ENCODE measurements at regions not wholly inside any gene's neighbourhood (a gene's known extent, or its start where the extent isn't known, plus 50 kb on each side); places are given as distances from the start of the nearest gene placed in this dataset.

- Histone ChIP-seq H3K9ac (ENCODE audit: low read length) (no peak overlapping the region), H3K36me3 (replicated peaks; ENCODE audit: low read depth, low read length) (peaks cover 7% of the 10 kb centered on the region), H3K4me3 (ENCODE audit: low read length) (no peak overlapping the region), H3K4me2 (ENCODE audit: low read length) (no peak overlapping the region), H3K4me1 (ENCODE audit: low read length) (no peaks in the 10 kb centered on the region), H3K79me2 (ENCODE audit: low read length) (no peaks in the 10 kb centered on the region), H3K27me3 (ENCODE audit: low read depth, low read length) (no peaks in the 10 kb centered on the region), H3K9me3 (ENCODE audit: insufficient read depth, low read length) (no peaks in the 10 kb centered on the region), H4K20me1 (ENCODE audit: insufficient read depth, low read length) (no peaks in the 10 kb centered on the region), H2AFZ (ENCODE audit: low read depth, low read length) (no peak overlapping the region), H3K27ac (ENCODE audit: low read length) (no peak overlapping the region)
- no peak for TF ChIP-seq CTCF (IDR thresholded peaks at IDR 0.05; ENCODE audit: low read depth, low read length)
- no peak for TF ChIP-seq EZH2phosphoT487 (IDR thresholded peaks at IDR 0.05; ENCODE audit: low read depth)
Observed at GRCh38 chr14:35218963-35219362, 73.2 kb upstream of the PSMA6 start.

GRCh38 chr14:35220027-35220676 is 72.0 kb upstream of the PSMA6 start:
- Histone ChIP-seq H3K4me1 (ENCODE audit: low read length) (no peaks in the 10 kb centered on the region), H3K27me3 (ENCODE audit: low read depth, low read length) (no peaks in the 10 kb centered on the region), H3K4me3 (ENCODE audit: low read length) (no peak overlapping the region), H3K9me3 (ENCODE audit: insufficient read depth, low read length) (no peaks in the 10 kb centered on the region), H4K20me1 (ENCODE audit: insufficient read depth, low read length) (no peaks in the 10 kb centered on the region), H2AFZ (ENCODE audit: low read depth, low read length) (no peak overlapping the region), H3K79me2 (ENCODE audit: low read length) (no peaks in the 10 kb centered on the region), H3K4me2 (ENCODE audit: low read length) (no peak overlapping the region), H3K27ac (ENCODE audit: low read length) (no peak overlapping the region), H3K36me3 (replicated peaks; ENCODE audit: low read depth, low read length) (peaks cover 7% of the 10 kb centered on the region), H3K9ac (ENCODE audit: low read length) (no peak overlapping the region)
- no peak for TF ChIP-seq EZH2phosphoT487 (IDR thresholded peaks at IDR 0.05; ENCODE audit: low read depth)
- TF ChIP-seq CTCF (IDR thresholded peaks at IDR 0.05; ENCODE audit: low read depth, low read length), result no peak

GRCh38 chr14:35220920-35221319 is 71.3 kb upstream of the PSMA6 start:
- H3K4me1 ChIP-seq (ENCODE audit: low read length), result no peaks in the 10 kb centered on the region
- H3K27ac ChIP-seq (ENCODE audit: low read length), result no peak overlapping the region
- no peak overlapping the region for H3K4me2 ChIP-seq (ENCODE audit: low read length)
- H4K20me1 ChIP-seq (ENCODE audit: insufficient read depth, low read length), result no peaks in the 10 kb centered on the region
- peaks cover 7% of the 10 kb centered on the region for H3K36me3 ChIP-seq (replicated peaks; ENCODE audit: low read depth, low read length)
- no peak overlapping the region for H3K4me3 ChIP-seq (ENCODE audit: low read length)
- H3K9me3 ChIP-seq (ENCODE audit: insufficient read depth, low read length), result no peaks in the 10 kb centered on the region
- H3K9ac ChIP-seq (ENCODE audit: low read length), result no peak overlapping the region
- no peaks in the 10 kb centered on the region for H3K27me3 ChIP-seq (ENCODE audit: low read depth, low read length)
- TF ChIP-seq CTCF (IDR thresholded peaks at IDR 0.05; ENCODE audit: low read depth, low read length) (no peak), EZH2phosphoT487 (IDR thresholded peaks at IDR 0.05; ENCODE audit: low read depth) (no peak)
- no peak overlapping the region for H2AFZ ChIP-seq (ENCODE audit: low read depth, low read length)
- H3K79me2 ChIP-seq (ENCODE audit: low read length), result no peaks in the 10 kb centered on the region

- no peaks in the 10 kb centered on the region for H4K20me1 ChIP-seq (ENCODE audit: insufficient read depth, low read length)
- no peaks in the 10 kb centered on the region for H3K27me3 ChIP-seq (ENCODE audit: low read depth, low read length)
- H3K4me3 ChIP-seq (ENCODE audit: low read length), result no peak overlapping the region
- no peak overlapping the region for H3K4me2 ChIP-seq (ENCODE audit: low read length)
- H2AFZ ChIP-seq (ENCODE audit: low read depth, low read length), result no peak overlapping the region
- no peaks in the 10 kb centered on the region for H3K4me1 ChIP-seq (ENCODE audit: low read length)
- H3K79me2 ChIP-seq (ENCODE audit: low read length), result no peaks in the 10 kb centered on the region
- H3K27ac ChIP-seq (ENCODE audit: low read length), result no peak overlapping the region
- peaks cover 7% of the 10 kb centered on the region for H3K36me3 ChIP-seq (replicated peaks; ENCODE audit: low read depth, low read length)
- H3K9me3 ChIP-seq (ENCODE audit: insufficient read depth, low read length), result no peaks in the 10 kb centered on the region
- no peak overlapping the region for H3K9ac ChIP-seq (ENCODE audit: low read length)
- TF ChIP-seq EZH2phosphoT487 (IDR thresholded peaks at IDR 0.05; ENCODE audit: low read depth), result no peak
- TF ChIP-seq CTCF (IDR thresholded peaks at IDR 0.05; ENCODE audit: low read depth, low read length), result no peak
Observed at GRCh38 chr14:35221462-35221861, 70.7 kb upstream of the PSMA6 start.

Data from OCI-LY3 (cell line).